ENCODE measurements at regions not wholly inside any gene's neighbourhood (a gene's known extent, or its start where the extent isn't known, plus 50 kb on each side); places are given as distances from the start of the nearest gene placed in this dataset.
A peak's percentile ranks its signal among the peaks of the same experiment; 100 is the strongest.

- 96 to 98% (median 96%) methylated on average over 18 to 20 of the region's 20 CpGs for WGBS, 4 donors
- TF ChIP-seq POLR2A (IDR thresholded peaks at IDR 0.05), result no peak
- no peak for TF ChIP-seq CTCF (IDR thresholded peaks at IDR 0.05)
- ATAC-seq, result no peak
- Histone ChIP-seq H3K4me1 (peaks cover 6 to 38% (median 22%) of the 10 kb centered on the region in 12 donors), H3K27me3 (no peaks in the 10 kb centered on the region), H3K4me3 (no peak overlapping the region), H3K27ac (no peak overlapping the region), H3K36me3 (no peaks in the 10 kb centered on the region), H3K9me3 (no peaks in the 10 kb centered on the region)
- DNase-seq, result no peak
- intact Hi-C loops (cut with DNase I), result loop anchor here in 1 of 10 donors (5.0 kb wide), 1 partner anchor 36 kb away; no protein-coding TSS in a partner anchor
These were observed 92.1 kb upstream of the GSE1 start for GRCh38 chr16:85520853-85521521.

- Histone ChIP-seq H3K4me1 (peaks cover 6 to 36% (median 22%) of the 10 kb centered on the region in 12 donors), H3K36me3 (no peaks in the 10 kb centered on the region), H3K9me3 (no peaks in the 10 kb centered on the region), H3K4me3 (no peak overlapping the region), H3K27me3 (no peaks in the 10 kb centered on the region), H3K27ac (peak overlapping the region in 1 of 12 donors; percentile 17)
- DNase-seq, result no peak
- 73 to 85% (median 81%) methylated on average over 19 to 21 of the region's 21 CpGs for WGBS, 4 donors
- intact Hi-C loops (cut with DNase I), result loop anchor here in 1 of 10 donors (5.0 kb wide), 1 partner anchor 36 kb away; no protein-coding TSS in a partner anchor
- ATAC-seq, result no peak
- TF ChIP-seq CTCF (IDR thresholded peaks at IDR 0.05), result no peak
- TF ChIP-seq POLR2A (IDR thresholded peaks at IDR 0.05), result no peak
These were observed 91.4 kb upstream of the GSE1 start for GRCh38 chr16:85521552-85522307.

- WGBS, 4 donors, result 75 to 81% (median 80%) methylated on average over 13 of the region's 13 CpGs
- H3K4me3 ChIP-seq, result no peak overlapping the region
- intact Hi-C loops (cut with DNase I), result loop anchor here in 1 of 10 donors (5.0 kb wide), 1 partner anchor 35 kb away; no protein-coding TSS in a partner anchor
- TF ChIP-seq POLR2A (IDR thresholded peaks at IDR 0.05), result no peak
- TF ChIP-seq CTCF (IDR thresholded peaks at IDR 0.05), result no peak
- H3K36me3 ChIP-seq, result no peaks in the 10 kb centered on the region
- peak overlapping the region in 1 of 12 donors; percentile 17 for H3K27ac ChIP-seq
- H3K4me1 ChIP-seq, result peaks cover 6 to 42% (median 22%) of the 10 kb centered on the region in 12 donors
- H3K27me3 ChIP-seq, result no peaks in the 10 kb centered on the region
- H3K9me3 ChIP-seq, result no peaks in the 10 kb centered on the region
- ATAC-seq, result peak in 1 of 4 donors; percentile 25
- no peak for DNase-seq
These were observed 90.7 kb upstream of the GSE1 start for GRCh38 chr16:85522308-85522841.

All from heart left ventricle (tissue), 16 donors.